Subcutaneous abdominal adipose tissue (tissue), 5 donors: ENCODE measurements at regions not wholly inside any gene's neighbourhood (a gene's known extent, or its start where the extent isn't known, plus 50 kb on each side); places are given as distances from the start of the nearest gene placed in this dataset.

Experiments
- H3K27ac ChIP-seq: one replicate; pipeline ENCODE4 v1.7.0; 2013; ENCODE audit warnings: low read depth, mild to moderate bottlenecking, inconsistent platforms, low read length, moderate library complexity
- H3K27me3 ChIP-seq, 5 donors: one replicate each; pipeline ENCODE4 v1.7.0; 2013; ENCODE audit warnings: low read length in 5 of 5, inconsistent platforms in 1 of 5; ENCODE audit not compliant: control insufficient read depth in 5 of 5, insufficient read depth in 4 of 5
- H3K36me3 ChIP-seq, 5 donors: one replicate each; pipeline ENCODE4 v1.7.0; 2013; ENCODE audit warnings: low read length in 5 of 5; ENCODE audit not compliant: control insufficient read depth in 5 of 5, insufficient read depth in 5 of 5
- H3K4me1 ChIP-seq, 5 donors: one replicate each; pipeline ENCODE4 v1.7.0; 2013; ENCODE audit warnings: low read length in 5 of 5, mild to moderate bottlenecking in 3 of 5, moderate library complexity in 1 of 5; ENCODE audit not compliant: control insufficient read depth in 5 of 5, insufficient read depth in 5 of 5
- H3K4me3 ChIP-seq, 5 donors: one replicate each; pipeline ENCODE4 v1.7.0; 2013; ENCODE audit warnings: low read length in 5 of 5, low read depth in 1 of 5
- H3K9ac ChIP-seq, 5 donors: one replicate each; pipeline ENCODE4 v1.7.0; 2013; ENCODE audit warnings: low read length in 5 of 5, mild to moderate bottlenecking in 4 of 5, moderate library complexity in 3 of 5
- H3K9me3 ChIP-seq, 5 donors: one replicate each; pipeline ENCODE4 v1.7.0; 2013; ENCODE audit warnings: low read length in 5 of 5; ENCODE audit not compliant: control insufficient read depth in 5 of 5
- donor health status: healthy.
- donor health status: healthy.
- donor health status: healthy.
- donor health status: healthy.
- donor health status: healthy.

GRCh38 chr3:68424796-68425460 is 507.4 kb downstream of the TAFA4 start:
- no peak overlapping the region for H3K9ac ChIP-seq
- no peak overlapping the region for H3K27ac ChIP-seq
- no peak overlapping the region for H3K4me3 ChIP-seq
- no peaks in the 10 kb centered on the region for H3K36me3 ChIP-seq
- H3K4me1 ChIP-seq = no peaks in the 10 kb centered on the region
- H3K27me3 ChIP-seq = no peaks in the 10 kb centered on the region
- H3K9me3 ChIP-seq = no peaks in the 10 kb centered on the region

- no peaks in the 10 kb centered on the region for H3K27me3 ChIP-seq
- H3K27ac ChIP-seq = no peak overlapping the region
- H3K36me3 ChIP-seq = no peaks in the 10 kb centered on the region
- no peaks in the 10 kb centered on the region for H3K4me1 ChIP-seq
- no peak overlapping the region for H3K9ac ChIP-seq
- H3K9me3 ChIP-seq = peaks cover 0 to 4% (median 3%) of the 10 kb centered on the region in 5 donors
- no peak overlapping the region for H3K4me3 ChIP-seq
Observed at GRCh38 chr3:68408626-68409025, 523.7 kb downstream of the TAFA4 start.

- H3K27ac ChIP-seq = no peak overlapping the region
Observed at GRCh38 chr3:68403741-68404140, 528.6 kb downstream of the TAFA4 start.

GRCh38 chr3:68402235-68402918 is 530.0 kb downstream of the TAFA4 start:
- H3K27ac ChIP-seq = no peak overlapping the region
- no peaks in the 10 kb centered on the region for H3K27me3 ChIP-seq

More at GRCh38 chr3:68403741-68404140, 528.6 kb downstream of the TAFA4 start:
- no peak overlapping the region for H3K9ac ChIP-seq
- no peaks in the 10 kb centered on the region for H3K27me3 ChIP-seq
- H3K4me3 ChIP-seq = no peak overlapping the region
- H3K9me3 ChIP-seq = peaks cover 0 to 4% (median 0%) of the 10 kb centered on the region in 5 donors
- no peaks in the 10 kb centered on the region for H3K4me1 ChIP-seq
- H3K36me3 ChIP-seq = no peaks in the 10 kb centered on the region

GRCh38 chr3:68378631-68379030 is 553.7 kb downstream of the TAFA4 start:
- Histone ChIP-seq H3K4me3 (no peak overlapping the region), H3K27me3 (no peaks in the 10 kb centered on the region), H3K9me3 (peaks cover 0 to 12% (median 0%) of the 10 kb centered on the region in 5 donors), H3K36me3 (no peaks in the 10 kb centered on the region), H3K9ac (no peak overlapping the region), H3K4me1 (peaks cover 0 to 3% (median 0%) of the 10 kb centered on the region in 5 donors), H3K27ac (no peak overlapping the region)

More at GRCh38 chr3:68402235-68402918, 530.0 kb downstream of the TAFA4 start:
- Histone ChIP-seq H3K9ac (no peak overlapping the region), H3K4me1 (no peaks in the 10 kb centered on the region), H3K9me3 (peaks cover 0 to 4% (median 0%) of the 10 kb centered on the region in 5 donors), H3K4me3 (no peak overlapping the region), H3K36me3 (no peaks in the 10 kb centered on the region)

- no peaks in the 10 kb centered on the region for H3K36me3 ChIP-seq
- H3K4me1 ChIP-seq = peaks cover 0 to 3% (median 0%) of the 10 kb centered on the region in 5 donors
- peaks cover 0 to 12% (median 0%) of the 10 kb centered on the region in 5 donors for H3K9me3 ChIP-seq
- no peaks in the 10 kb centered on the region for H3K27me3 ChIP-seq
- no peak overlapping the region for H3K9ac ChIP-seq
- H3K4me3 ChIP-seq = no peak overlapping the region
- H3K27ac ChIP-seq = no peak overlapping the region
Observed at GRCh38 chr3:68373727-68374126, 558.6 kb downstream of the TAFA4 start.

- Histone ChIP-seq H3K4me1 (peaks cover 0 to 10% (median 0%) of the 10 kb centered on the region in 5 donors), H3K36me3 (no peaks in the 10 kb centered on the region), H3K27ac (no peak overlapping the region), H3K4me3 (no peak overlapping the region), H3K27me3 (no peaks in the 10 kb centered on the region), H3K9ac (no peak overlapping the region), H3K9me3 (no peaks in the 10 kb centered on the region)
Observed at GRCh38 chr3:68363796-68364195, 568.6 kb downstream of the TAFA4 start.

GRCh38 chr3:68360492-68360891 is 571.9 kb downstream of the TAFA4 start:
- no peaks in the 10 kb centered on the region for H3K36me3 ChIP-seq
- no peak overlapping the region for H3K9ac ChIP-seq
- H3K27ac ChIP-seq = no peak overlapping the region
- no peak overlapping the region for H3K4me3 ChIP-seq
- no peaks in the 10 kb centered on the region for H3K9me3 ChIP-seq
- H3K27me3 ChIP-seq = no peaks in the 10 kb centered on the region
- peaks cover 0 to 10% (median 0%) of the 10 kb centered on the region in 5 donors for H3K4me1 ChIP-seq

- Histone ChIP-seq H3K27me3 (no peaks in the 10 kb centered on the region), H3K4me1 (peaks cover 0 to 6% (median 0%) of the 10 kb centered on the region in 5 donors), H3K9ac (no peak overlapping the region), H3K9me3 (no peaks in the 10 kb centered on the region), H3K36me3 (no peaks in the 10 kb centered on the region), H3K4me3 (no peak overlapping the region), H3K27ac (no peak overlapping the region)
Observed at GRCh38 chr3:68345781-68346180, 586.6 kb downstream of the TAFA4 start.

GRCh38 chr3:68342426-68342825 is 589.9 kb downstream of the TAFA4 start:
- Histone ChIP-seq H3K9me3 (no peaks in the 10 kb centered on the region), H3K4me3 (no peak overlapping the region), H3K4me1 (peaks cover 0 to 4% (median 0%) of the 10 kb centered on the region in 5 donors), H3K9ac (no peak overlapping the region), H3K36me3 (no peaks in the 10 kb centered on the region), H3K27me3 (no peaks in the 10 kb centered on the region), H3K27ac (no peak overlapping the region)
